ENCODE measurements at regions not wholly inside any gene's neighbourhood (a gene's known extent, or its start where the extent isn't known, plus 50 kb on each side); places are given as distances from the start of the nearest gene placed in this dataset.
A peak's percentile ranks its signal among the peaks of the same experiment; 100 is the strongest.

DNA sequence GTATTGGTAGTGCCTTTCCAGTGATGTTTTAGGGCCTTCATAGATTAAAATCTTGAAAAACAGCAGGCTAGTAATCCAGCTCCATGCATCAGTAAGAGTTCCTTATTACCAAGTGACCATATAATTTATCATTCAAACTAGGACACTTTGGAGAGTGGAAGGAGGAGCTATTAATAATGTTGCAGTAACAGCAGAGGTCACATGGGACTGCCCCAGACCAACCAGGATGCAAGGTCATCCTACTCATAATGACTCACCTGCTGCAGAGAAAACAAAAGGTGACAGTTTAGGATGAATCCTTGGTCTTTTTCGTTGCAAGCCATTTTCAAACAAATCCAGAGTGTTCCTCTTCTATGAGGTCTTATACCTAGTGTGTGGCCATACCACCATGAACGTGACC is 187.4 kb downstream of the NUF2 start:
- DNase-seq (ENCODE audit: extremely low spot score): no peak
- CTCF ChIA-PET: no interaction called here
- POLR2A ChIA-PET: no interaction called here
- TF ChIP-seq, protein P1, sequence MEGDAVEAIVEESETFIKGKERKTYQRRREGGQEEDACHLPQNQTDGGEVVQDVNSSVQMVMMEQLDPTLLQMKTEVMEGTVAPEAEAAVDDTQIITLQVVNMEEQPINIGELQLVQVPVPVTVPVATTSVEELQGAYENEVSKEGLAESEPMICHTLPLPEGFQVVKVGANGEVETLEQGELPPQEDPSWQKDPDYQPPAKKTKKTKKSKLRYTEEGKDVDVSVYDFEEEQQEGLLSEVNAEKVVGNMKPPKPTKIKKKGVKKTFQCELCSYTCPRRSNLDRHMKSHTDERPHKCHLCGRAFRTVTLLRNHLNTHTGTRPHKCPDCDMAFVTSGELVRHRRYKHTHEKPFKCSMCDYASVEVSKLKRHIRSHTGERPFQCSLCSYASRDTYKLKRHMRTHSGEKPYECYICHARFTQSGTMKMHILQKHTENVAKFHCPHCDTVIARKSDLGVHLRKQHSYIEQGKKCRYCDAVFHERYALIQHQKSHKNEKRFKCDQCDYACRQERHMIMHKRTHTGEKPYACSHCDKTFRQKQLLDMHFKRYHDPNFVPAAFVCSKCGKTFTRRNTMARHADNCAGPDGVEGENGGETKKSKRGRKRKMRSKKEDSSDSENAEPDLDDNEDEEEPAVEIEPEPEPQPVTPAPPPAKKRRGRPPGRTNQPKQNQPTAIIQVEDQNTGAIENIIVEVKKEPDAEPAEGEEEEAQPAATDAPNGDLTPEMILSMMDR (IDR thresholded peaks at IDR 0.05; ENCODE audit: control extremely low read depth, extremely low read depth, low read depth, missing control alignments): no peak

DNA sequence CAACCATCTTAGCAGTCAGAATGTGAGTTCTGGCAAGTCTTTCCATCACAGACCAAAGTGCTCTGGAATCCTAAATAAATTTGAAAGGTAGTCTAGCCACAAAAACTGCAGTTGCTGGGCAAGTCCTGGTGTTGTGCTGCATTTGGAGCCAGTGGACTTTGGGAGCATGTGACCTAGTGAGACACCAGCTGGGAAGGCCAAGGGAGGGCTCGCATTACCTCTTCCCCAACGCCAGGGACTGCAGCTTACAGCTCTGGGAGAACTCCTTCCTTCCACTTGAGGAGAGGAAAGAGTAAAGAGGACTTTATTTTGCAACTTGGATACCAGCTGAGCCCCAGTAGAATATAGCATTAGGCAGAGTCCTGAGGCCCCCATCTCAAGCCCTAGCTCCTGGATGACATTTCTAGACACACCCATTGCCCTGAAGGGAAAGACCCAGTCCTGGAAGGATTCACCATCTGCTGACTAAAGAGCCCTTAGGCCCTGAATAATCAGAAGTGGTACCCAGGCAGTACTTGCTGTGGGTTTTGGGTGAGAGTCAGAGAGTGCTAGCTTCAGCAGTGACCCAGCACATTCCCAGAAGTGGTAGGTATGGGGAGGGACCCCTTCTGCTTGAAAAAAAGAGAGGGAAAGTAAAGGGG is 190.7 kb downstream of the NUF2 start:
- ChIA-PET CTCF (no interaction called here), POLR2A (no interaction called here)
- TF ChIP-seq, protein P1 (IDR thresholded peaks at IDR 0.05; ENCODE audit: control extremely low read depth, extremely low read depth, low read depth, missing control alignments): no peak
- no peak for DNase-seq (ENCODE audit: extremely low spot score)

DNA sequence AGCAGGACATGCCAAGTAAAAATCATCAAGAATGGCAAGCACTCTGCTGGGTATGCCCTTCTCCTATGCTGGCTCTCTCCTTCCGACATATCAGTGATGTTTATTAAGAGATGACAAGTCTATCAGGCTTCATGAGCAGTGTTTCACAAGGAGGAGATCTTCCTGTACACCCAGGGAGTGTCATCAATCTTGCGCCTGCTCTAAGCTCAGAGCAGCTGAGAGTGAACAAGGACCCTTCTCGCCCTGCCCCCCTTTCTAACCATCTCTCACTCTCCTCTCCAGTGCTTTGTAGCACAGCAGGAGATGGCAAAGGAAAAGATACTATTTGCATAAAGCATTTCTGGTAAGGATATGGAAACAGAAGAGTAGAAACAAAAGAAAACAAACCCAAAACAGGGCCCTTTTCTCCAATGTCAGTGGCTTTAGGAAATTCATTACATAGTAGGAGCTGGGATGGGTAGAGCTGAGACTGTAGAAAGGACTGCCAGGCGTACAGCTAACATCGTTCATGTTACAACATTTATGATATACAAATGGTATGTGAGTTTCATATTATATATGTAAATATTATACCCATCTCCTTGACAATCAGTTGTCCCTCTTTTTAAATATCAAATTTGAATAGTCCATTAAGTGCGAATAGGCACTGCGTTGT is 201.7 kb downstream of the NUF2 start:
- CTCF ChIA-PET: no interaction called here
- POLR2A ChIA-PET: no interaction called here
- DNase-seq (ENCODE audit: extremely low spot score): no peak
- TF ChIP-seq, protein P1 (IDR thresholded peaks at IDR 0.05; ENCODE audit: control extremely low read depth, extremely low read depth, low read depth, missing control alignments): no peak

DNA sequence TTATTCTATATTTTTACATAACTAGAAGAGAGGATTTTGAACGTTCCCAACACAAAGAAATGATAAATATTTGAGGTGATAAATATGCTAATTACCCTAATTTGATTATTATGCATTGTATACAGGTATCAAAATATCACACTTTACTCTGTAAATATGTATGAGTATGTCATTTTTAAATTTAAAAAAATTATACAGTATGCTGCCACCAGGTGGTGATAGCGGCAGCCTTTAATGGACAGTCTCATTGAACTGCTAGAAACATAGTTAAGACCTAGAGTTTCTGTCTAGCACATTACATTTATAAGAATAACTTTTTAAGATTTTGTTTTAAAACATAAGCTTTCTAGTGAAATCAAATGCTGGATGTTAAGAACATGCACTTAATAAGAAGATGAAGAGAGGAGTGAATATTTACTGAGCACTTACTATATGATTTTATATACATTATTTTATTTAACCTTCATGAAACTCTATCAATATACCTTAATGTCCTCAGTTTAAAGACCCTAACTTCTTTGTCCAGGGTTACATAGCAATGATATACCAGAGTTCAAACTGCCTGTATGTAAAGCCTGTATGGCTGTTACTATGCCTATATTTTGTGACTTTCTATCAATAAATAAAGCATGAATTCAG is 207.1 kb downstream of the NUF2 start:
- POLR2A ChIA-PET: no interaction called here
- DNase-seq (ENCODE audit: extremely low spot score): peak; percentile 10
- CTCF ChIA-PET: interaction anchor here (0.6 to 4.2 kb wide), 6 partner anchors 9 to 1276 kb away, joined by 3 to 15 read pairs (median 3); no protein-coding TSS in a partner anchor
- TF ChIP-seq, protein P1 (IDR thresholded peaks at IDR 0.05; ENCODE audit: control extremely low read depth, extremely low read depth, low read depth, missing control alignments): peak; percentile 49

GRCh38 chr1:163531345-163531744 is 209.6 kb downstream of the NUF2 start:
- TF ChIP-seq, protein P1 (IDR thresholded peaks at IDR 0.05; ENCODE audit: control extremely low read depth, extremely low read depth, low read depth, missing control alignments): no peak
- ChIA-PET CTCF (interaction anchor here (1.1 to 4.2 kb wide), 3 partner anchors 16 to 1542 kb away, joined by 3 to 15 read pairs (median 3); no protein-coding TSS in a partner anchor), POLR2A (no interaction called here)
- DNase-seq (ENCODE audit: extremely low spot score): no peak

DNA sequence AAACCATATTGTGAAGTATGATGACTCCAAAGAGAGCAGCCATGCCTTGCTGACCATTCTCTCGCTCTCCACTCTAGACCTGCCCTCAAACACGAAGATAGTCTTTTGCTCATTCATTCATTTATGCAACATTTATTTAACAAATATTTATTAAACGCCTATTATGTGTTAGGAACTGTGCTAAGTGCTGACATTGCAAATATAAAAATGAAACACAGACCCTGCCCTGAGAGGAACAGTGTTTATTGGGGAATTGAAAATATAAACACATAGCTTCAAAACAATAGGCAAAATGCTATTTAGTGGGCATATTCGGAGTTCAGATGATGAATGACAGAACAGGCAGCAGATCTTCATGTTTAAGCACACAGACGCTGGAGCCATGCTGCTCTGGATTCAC is 213.6 kb downstream of the NUF2 start:
- DNase-seq (ENCODE audit: extremely low spot score): no peak
- TF ChIP-seq, protein P1 (IDR thresholded peaks at IDR 0.05; ENCODE audit: control extremely low read depth, extremely low read depth, low read depth, missing control alignments): no peak
- ChIA-PET CTCF (interaction anchor here (1.3 to 1.8 kb wide), 2 partner anchors 21 to 1252 kb away, joined by 3 to 8 read pairs; no protein-coding TSS in a partner anchor), POLR2A (no interaction called here)
